SK-N-SH treated with all-trans-retinoic acid at 6 μM for 48 hours (cell line): ENCODE measurements at regions not wholly inside any gene's neighbourhood (a gene's known extent, or its start where the extent isn't known, plus 50 kb on each side); places are given as distances from the start of the nearest gene placed in this dataset.

Experiments used
- ATAC-seq: fragments of 200-7000 bp; cut with Tn5 transposase; 3 replicates; pipeline ENCODE4 v1.9.1; 2020; ENCODE audit warnings: mild to moderate bottlenecking, moderate library complexity
- ARNTL ChIP-seq: fragments of 450-650 bp; formaldehyde crosslinking; IDR thresholded peaks from 2 replicates; pipeline ENCODE4 v1.5.0; 2020; ENCODE audit warnings: low read depth, mild to moderate bottlenecking, moderate library complexity, borderline replicate concordance
- CSDC2 ChIP-seq: fragments of 250-450 bp; sonication (Bioruptor Pico); IDR thresholded peaks from 2 replicates; pipeline ENCODE4 v1.5.0; 2020; ENCODE audit warnings: mild to moderate bottlenecking, moderate library complexity
- CSRNP3 ChIP-seq: fragments of 250-450 bp; sonication (Bioruptor Pico); IDR thresholded peaks from 2 replicates; pipeline ENCODE4 v1.5.1; 2021; ENCODE audit warnings: mild to moderate bottlenecking, moderate library complexity
- ESRRG ChIP-seq: fragments of 250-450 bp; sonication (Bioruptor Pico); IDR thresholded peaks from 2 replicates; pipeline ENCODE4 v1.6.1; 2021; ENCODE audit warnings: mild to moderate bottlenecking
- GLIS3 ChIP-seq: fragments of 250-450 bp; sonication (Bioruptor Pico); IDR thresholded peaks from 2 replicates; pipeline ENCODE4 v1.5.0; 2020; ENCODE audit warnings: mild to moderate bottlenecking, moderate library complexity
- ISL1 ChIP-seq: fragments of 250-450 bp; sonication (Bioruptor Pico); IDR thresholded peaks from 2 replicates; pipeline ENCODE4 v2.1.2; 2022; ENCODE audit warnings: mild to moderate bottlenecking, moderate library complexity
- OSR1 ChIP-seq: fragments of 250-450 bp; sonication (Bioruptor Pico); IDR thresholded peaks from 2 replicates; pipeline ENCODE4 v1.8.0; 2022; ENCODE audit warnings: moderate library complexity, mild to moderate bottlenecking, inconsistent platforms
- POU6F1 ChIP-seq: fragments of 250-450 bp; sonication (Bioruptor Pico); IDR thresholded peaks from 2 replicates; pipeline ENCODE4 v1.8.0; 2021; ENCODE audit warnings: low read depth, mild to moderate bottlenecking, moderate library complexity, borderline replicate concordance
- PPARA ChIP-seq: fragments of 250-450 bp; sonication (Bioruptor Pico); IDR thresholded peaks from 2 replicates; pipeline ENCODE4 v1.5.0; 2020; ENCODE audit warnings: mild to moderate bottlenecking, borderline replicate concordance
- RARB ChIP-seq: fragments of 250-450 bp; sonication (Bioruptor Pico); IDR thresholded peaks from 2 replicates; pipeline ENCODE4 v1.8.0; 2021; ENCODE audit warnings: mild to moderate bottlenecking, moderate library complexity
- SNAI2 ChIP-seq: fragments of 250-450 bp; sonication (Bioruptor Pico); IDR thresholded peaks from 2 replicates; pipeline ENCODE4 v1.5.0; 2020; ENCODE audit warnings: mild to moderate bottlenecking, moderate library complexity
- TCF4 ChIP-seq: fragments of 250-450 bp; sonication (Bioruptor Pico); IDR thresholded peaks from 2 replicates; pipeline ENCODE4 v1.8.0; 2021; ENCODE audit warnings: mild to moderate bottlenecking, moderate library complexity, borderline replicate concordance
- TOX ChIP-seq: fragments of 250-450 bp; sonication (Bioruptor Pico); IDR thresholded peaks from 2 replicates; pipeline ENCODE4 v1.8.0; 2021; ENCODE audit warnings: mild to moderate bottlenecking, moderate library complexity, borderline replicate concordance
- TSHZ2 ChIP-seq: fragments of 250-450 bp; sonication (Bioruptor Pico); IDR thresholded peaks from 2 replicates; pipeline ENCODE4 v1.5.0; 2020; ENCODE audit warnings: mild to moderate bottlenecking, moderate library complexity
- ZC3H10 ChIP-seq: fragments of 250-450 bp; sonication (Bioruptor Pico); IDR thresholded peaks from 2 replicates; pipeline ENCODE4 v1.5.1; 2021; ENCODE audit warnings: mild to moderate bottlenecking, moderate library complexity
- ZFP30 ChIP-seq: fragments of 450-650 bp; formaldehyde crosslinking; IDR thresholded peaks from 2 replicates; pipeline ENCODE4 v1.5.0; 2022; ENCODE audit warnings: mild to moderate bottlenecking, moderate library complexity
- ZNF565 ChIP-seq: fragments of 450-650 bp; formaldehyde crosslinking; conservative IDR thresholded peaks from 2 replicates; pipeline ENCODE4 v1.5.0; 2020; ENCODE audit warnings: low read depth, mild to moderate bottlenecking, moderate library complexity
- ZNF70 ChIP-seq: fragments of 450-650 bp; formaldehyde crosslinking; IDR thresholded peaks from 2 replicates; pipeline ENCODE4 v1.5.0; 2020; ENCODE audit warnings: mild to moderate bottlenecking, moderate library complexity
- ZNF8 ChIP-seq: fragments of 450-650 bp; formaldehyde crosslinking; IDR thresholded peaks from 2 replicates; pipeline ENCODE4 v1.5.0; 2020; ENCODE audit warnings: mild to moderate bottlenecking, moderate library complexity
- TF ChIP-seq, protein P1 (sequence below): fragments of 250-450 bp; sonication (Bioruptor Pico); IDR thresholded peaks from 2 replicates; pipeline ENCODE4 v1.8.0; 2020; ENCODE audit warnings: mild to moderate bottlenecking, moderate library complexity, borderline replicate concordance

- ATAC-seq = no peak
- TF ChIP-seq GLIS3 (CRISPR knock-in tag) (no peak), ARNTL (CRISPR knock-in tag) (no peak), PPARA (CRISPR knock-in tag) (no peak)
Observed at GRCh38 chr10:86595496-86595895, 58.9 kb upstream of the OPN4 start.

GRCh38 chr10:86596266-86596665 lies 58.1 kb upstream of the OPN4 start:
- no peak for ATAC-seq

GRCh38 chr10:86597306-86597705 lies 57.0 kb upstream of the OPN4 start:
- ATAC-seq = no peak
- TF ChIP-seq ZC3H10 (CRISPR knock-in tag) = no peak
- no peak for TF ChIP-seq ZFP30 (CRISPR knock-in tag)
- no peak for TF ChIP-seq ZNF8 (CRISPR knock-in tag)
- TF ChIP-seq TOX (CRISPR knock-in tag) = no peak
- no peak for TF ChIP-seq CSDC2 (CRISPR knock-in tag)
- no peak for TF ChIP-seq PPARA (CRISPR knock-in tag)
- TF ChIP-seq ISL1 (CRISPR knock-in tag) = no peak
- no peak for TF ChIP-seq ZNF565 (CRISPR knock-in tag)
- TF ChIP-seq SNAI2 = no peak
- no peak for TF ChIP-seq TCF4 (CRISPR knock-in tag)
- TF ChIP-seq RARB = no peak
- TF ChIP-seq POU6F1 (CRISPR knock-in tag) = no peak
- no peak for TF ChIP-seq TSHZ2 (CRISPR knock-in tag)
- no peak for TF ChIP-seq OSR1

More at GRCh38 chr10:86596266-86596665, 58.1 kb upstream of the OPN4 start:
- TF ChIP-seq ZNF565 (CRISPR knock-in tag) = no peak
- no peak for TF ChIP-seq TCF4 (CRISPR knock-in tag)
- no peak for TF ChIP-seq RARB
- TF ChIP-seq OSR1 = no peak
- no peak for TF ChIP-seq CSRNP3
- TF ChIP-seq ZNF70 (CRISPR knock-in tag) = no peak
- TF ChIP-seq SNAI2 = no peak
- no peak for TF ChIP-seq TOX (CRISPR knock-in tag)
- no peak for TF ChIP-seq ISL1 (CRISPR knock-in tag)
- TF ChIP-seq, protein P1, sequence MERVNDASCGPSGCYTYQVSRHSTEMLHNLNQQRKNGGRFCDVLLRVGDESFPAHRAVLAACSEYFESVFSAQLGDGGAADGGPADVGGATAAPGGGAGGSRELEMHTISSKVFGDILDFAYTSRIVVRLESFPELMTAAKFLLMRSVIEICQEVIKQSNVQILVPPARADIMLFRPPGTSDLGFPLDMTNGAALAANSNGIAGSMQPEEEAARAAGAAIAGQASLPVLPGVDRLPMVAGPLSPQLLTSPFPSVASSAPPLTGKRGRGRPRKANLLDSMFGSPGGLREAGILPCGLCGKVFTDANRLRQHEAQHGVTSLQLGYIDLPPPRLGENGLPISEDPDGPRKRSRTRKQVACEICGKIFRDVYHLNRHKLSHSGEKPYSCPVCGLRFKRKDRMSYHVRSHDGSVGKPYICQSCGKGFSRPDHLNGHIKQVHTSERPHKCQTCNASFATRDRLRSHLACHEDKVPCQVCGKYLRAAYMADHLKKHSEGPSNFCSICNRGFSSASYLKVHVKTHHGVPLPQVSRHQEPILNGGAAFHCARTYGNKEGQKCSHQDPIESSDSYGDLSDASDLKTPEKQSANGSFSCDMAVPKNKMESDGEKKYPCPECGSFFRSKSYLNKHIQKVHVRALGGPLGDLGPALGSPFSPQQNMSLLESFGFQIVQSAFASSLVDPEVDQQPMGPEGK (CRISPR knock-in tag) = no peak
- no peak for TF ChIP-seq GLIS3 (CRISPR knock-in tag)
- no peak for TF ChIP-seq POU6F1 (CRISPR knock-in tag)
- TF ChIP-seq ESRRG = no peak
- TF ChIP-seq ZC3H10 (CRISPR knock-in tag) = no peak
- no peak for TF ChIP-seq CSDC2 (CRISPR knock-in tag)
- no peak for TF ChIP-seq ZNF8 (CRISPR knock-in tag)
